ENCODE measurements at regions not wholly inside any gene's neighbourhood (a gene's known extent, or its start where the extent isn't known, plus 50 kb on each side); places are given as distances from the start of the nearest gene placed in this dataset.

- TF ChIP-seq CTCF (IDR thresholded peaks at IDR 0.05; ENCODE audit: insufficient read depth, low read length) (no peak), SPI1 (IDR thresholded peaks at IDR 0.05; ENCODE audit: borderline replicate concordance, low read depth) (no peak), POLR2AphosphoS5 (IDR thresholded peaks at IDR 0.05; ENCODE audit: low read depth) (no peak), REST (IDR thresholded peaks at IDR 0.05; ENCODE audit: insufficient replicate concordance, low read depth) (no peak)
Observed at GRCh38 chr6:134698228-134698627, 251.7 kb downstream of the ALDH8A1 start.

All from HL-60 (cell line).